ENCODE measurements at regions not wholly inside any gene's neighbourhood (a gene's known extent, or its start where the extent isn't known, plus 50 kb on each side); places are given as distances from the start of the nearest gene placed in this dataset.

GRCh38 chr9:2285416-2286332 lies 270.5 kb downstream of the SMARCA2 start:
- TF ChIP-seq CTCF (IDR thresholded peaks at IDR 0.05; ENCODE audit: extremely low read depth in 1 of 2, insufficient read depth in 1 of 2, low read depth in 1 of 2, low read length in 2 of 2) (no peak), EZH2 (IDR thresholded peaks at IDR 0.05; ENCODE audit: borderline replicate concordance, low read depth, low read length, severe bottlenecking) (no peak), POLR2A (IDR thresholded peaks at IDR 0.05; ENCODE audit: low read depth, low read length) (no peak), MAX (IDR thresholded peaks at IDR 0.05; ENCODE audit: insufficient read depth, insufficient read length) (no peak), GATA2 (IDR thresholded peaks at IDR 0.05; ENCODE audit: insufficient read depth, insufficient read length, low read depth, low read length) (no peak)
